ENCODE measurements at regions not wholly inside any gene's neighbourhood (a gene's known extent, or its start where the extent isn't known, plus 50 kb on each side); places are given as distances from the start of the nearest gene placed in this dataset.

DNA sequence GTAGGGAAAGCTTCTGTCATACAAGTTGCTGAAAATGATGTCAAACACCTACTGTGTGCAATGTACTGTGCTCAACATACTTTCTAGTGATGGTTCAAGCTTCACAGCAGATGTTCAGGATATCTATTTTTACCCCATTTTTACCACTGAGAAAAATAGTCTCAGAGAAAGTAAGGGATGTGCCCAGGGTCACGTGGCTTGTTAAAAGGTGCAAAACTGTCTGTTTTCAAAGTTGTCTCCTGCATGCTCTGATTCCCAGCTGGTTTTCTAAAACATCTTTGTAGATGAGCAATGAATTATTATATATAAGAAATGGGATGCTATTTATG lies 145.5 kb upstream of the LHCGR start:
- TF ChIP-seq, protein P1, sequence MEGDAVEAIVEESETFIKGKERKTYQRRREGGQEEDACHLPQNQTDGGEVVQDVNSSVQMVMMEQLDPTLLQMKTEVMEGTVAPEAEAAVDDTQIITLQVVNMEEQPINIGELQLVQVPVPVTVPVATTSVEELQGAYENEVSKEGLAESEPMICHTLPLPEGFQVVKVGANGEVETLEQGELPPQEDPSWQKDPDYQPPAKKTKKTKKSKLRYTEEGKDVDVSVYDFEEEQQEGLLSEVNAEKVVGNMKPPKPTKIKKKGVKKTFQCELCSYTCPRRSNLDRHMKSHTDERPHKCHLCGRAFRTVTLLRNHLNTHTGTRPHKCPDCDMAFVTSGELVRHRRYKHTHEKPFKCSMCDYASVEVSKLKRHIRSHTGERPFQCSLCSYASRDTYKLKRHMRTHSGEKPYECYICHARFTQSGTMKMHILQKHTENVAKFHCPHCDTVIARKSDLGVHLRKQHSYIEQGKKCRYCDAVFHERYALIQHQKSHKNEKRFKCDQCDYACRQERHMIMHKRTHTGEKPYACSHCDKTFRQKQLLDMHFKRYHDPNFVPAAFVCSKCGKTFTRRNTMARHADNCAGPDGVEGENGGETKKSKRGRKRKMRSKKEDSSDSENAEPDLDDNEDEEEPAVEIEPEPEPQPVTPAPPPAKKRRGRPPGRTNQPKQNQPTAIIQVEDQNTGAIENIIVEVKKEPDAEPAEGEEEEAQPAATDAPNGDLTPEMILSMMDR (conservative IDR thresholded peaks at IDR 0.05) = no peak
- Mint-ChIP-seq H3K9me3 (no peaks in the 10 kb centered on the region), H3K4me3 (no peak overlapping the region), H3K27me3 (peaks cover 8% of the 10 kb centered on the region), H3K36me3 (no peaks in the 10 kb centered on the region), H3K27ac (no peak overlapping the region), H3K4me1 (ENCODE audit: unreplicated experiment) (peaks cover 7% of the 10 kb centered on the region)
- no peak for DNase-seq (ENCODE audit: extremely low spot score, unreplicated experiment)

- peaks cover 8% of the 10 kb centered on the region for H3K27me3 Mint-ChIP-seq
- no peak overlapping the region for H3K4me3 Mint-ChIP-seq
- H3K36me3 Mint-ChIP-seq = no peaks in the 10 kb centered on the region
- TF ChIP-seq, protein P1 (conservative IDR thresholded peaks at IDR 0.05) = no peak
- no peak for DNase-seq (ENCODE audit: extremely low spot score, unreplicated experiment)
- no peaks in the 10 kb centered on the region for H3K9me3 Mint-ChIP-seq
- H3K27ac Mint-ChIP-seq = no peak overlapping the region
- H3K4me1 Mint-ChIP-seq (ENCODE audit: unreplicated experiment) = peaks cover 2% of the 10 kb centered on the region
Observed at GRCh38 chr2:48900321-48901014, 144.9 kb upstream of the LHCGR start.

GRCh38 chr2:48896870-48897269 lies 141.3 kb upstream of the LHCGR start:
- no peak for DNase-seq (ENCODE audit: extremely low spot score, unreplicated experiment)
- Mint-ChIP-seq H3K27ac (no peak overlapping the region), H3K36me3 (no peaks in the 10 kb centered on the region), H3K27me3 (peaks cover 14% of the 10 kb centered on the region), H3K4me3 (no peak overlapping the region), H3K9me3 (no peaks in the 10 kb centered on the region), H3K4me1 (ENCODE audit: unreplicated experiment) (no peaks in the 10 kb centered on the region)
- TF ChIP-seq, protein P1 (conservative IDR thresholded peaks at IDR 0.05) = no peak

DNA sequence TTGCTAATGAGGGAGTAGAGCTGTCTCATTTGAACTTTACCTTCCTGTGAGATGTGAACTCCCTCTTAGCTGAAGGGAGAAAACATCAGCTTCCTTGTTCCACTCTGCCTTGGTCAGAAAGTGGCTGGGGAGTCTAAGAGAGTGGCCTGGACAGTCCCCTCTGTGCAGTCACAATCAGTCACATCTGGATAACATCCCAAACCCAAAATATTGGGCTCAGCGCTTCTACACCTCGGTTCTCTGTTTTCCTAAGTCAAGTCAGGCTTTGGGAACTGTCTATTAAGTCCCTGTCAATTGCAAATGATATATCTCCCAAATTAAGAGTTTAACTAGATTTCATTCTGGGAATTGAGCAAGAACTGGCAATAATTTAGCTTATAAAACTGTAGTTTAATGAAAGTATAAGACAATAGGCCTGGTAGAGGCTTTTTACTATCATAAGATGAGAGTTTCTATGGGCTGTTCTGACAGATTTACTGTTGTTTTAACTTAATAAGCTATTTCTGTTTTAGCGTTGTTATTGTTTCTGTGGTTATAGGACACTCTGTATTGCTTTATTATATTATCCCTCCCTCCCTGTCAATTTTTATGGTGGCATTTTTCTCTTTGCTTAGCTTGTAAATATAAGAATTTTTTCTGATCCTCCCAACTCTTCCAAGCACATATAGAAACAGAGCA lies 135.1 kb upstream of the LHCGR start:
- H3K36me3 Mint-ChIP-seq = no peaks in the 10 kb centered on the region
- no peak for DNase-seq (ENCODE audit: extremely low spot score, unreplicated experiment)
- no peak overlapping the region for H3K27ac Mint-ChIP-seq
- TF ChIP-seq, protein P1 (conservative IDR thresholded peaks at IDR 0.05) = no peak
- H3K4me3 Mint-ChIP-seq = no peak overlapping the region
- peaks cover 16% of the 10 kb centered on the region for H3K27me3 Mint-ChIP-seq
- H3K4me1 Mint-ChIP-seq (ENCODE audit: unreplicated experiment) = no peaks in the 10 kb centered on the region
- H3K9me3 Mint-ChIP-seq = no peaks in the 10 kb centered on the region

- Mint-ChIP-seq H3K9me3 (peaks cover 4% of the 10 kb centered on the region), H3K27me3 (peaks cover 20% of the 10 kb centered on the region), H3K27ac (no peak overlapping the region), H3K4me3 (no peak overlapping the region), H3K36me3 (no peaks in the 10 kb centered on the region), H3K4me1 (ENCODE audit: unreplicated experiment) (peaks cover 4% of the 10 kb centered on the region)
- DNase-seq (ENCODE audit: extremely low spot score, unreplicated experiment) = no peak
- TF ChIP-seq, protein P1 (conservative IDR thresholded peaks at IDR 0.05) = no peak
Observed at GRCh38 chr2:48888066-48888465, 132.5 kb upstream of the LHCGR start.
